GM12865 (cell line): ENCODE measurements at regions not wholly inside any gene's neighbourhood (a gene's known extent, or its start where the extent isn't known, plus 50 kb on each side); places are given as distances from the start of the nearest gene placed in this dataset.

ENCODE experiments used
- DNase-seq: peaks from one replicate; pipeline ENCODE4 v3.0.0; 2010; ENCODE audit warnings: low read depth
- H3K4me3 ChIP-seq: 2 replicates; pipeline ENCODE4 v1.5.1; 2011; ENCODE audit warnings: mild to moderate bottlenecking, low read depth, low read length, control low read depth
- CTCF ChIP-seq: IDR thresholded peaks from 2 replicates; pipeline ENCODE4 v1.5.1; 2011; ENCODE audit warnings: low read length, control low read depth, low read depth, inconsistent platforms; ENCODE audit not compliant: insufficient read depth; ENCODE audit errors: missing control alignments

- no peak overlapping the region for H3K4me3 ChIP-seq
- no peak for DNase-seq
- TF ChIP-seq CTCF: no peak
These were observed 1588.9 kb upstream of the TMEFF2 start for GRCh38 chr2:193783681-193784080.

GRCh38 chr2:193778293-193778692 lies 1583.6 kb upstream of the TMEFF2 start:
- no peak for TF ChIP-seq CTCF
- no peak for DNase-seq
- no peak overlapping the region for H3K4me3 ChIP-seq

- TF ChIP-seq CTCF: no peak
- H3K4me3 ChIP-seq: no peak overlapping the region
These were observed 1582.3 kb upstream of the TMEFF2 start for GRCh38 chr2:193776988-193777387.

GRCh38 chr2:193774166-193774565 lies 1579.4 kb upstream of the TMEFF2 start:
- no peak for TF ChIP-seq CTCF
- DNase-seq: no peak
- no peak overlapping the region for H3K4me3 ChIP-seq

More at GRCh38 chr2:193776988-193777387, 1582.3 kb upstream of the TMEFF2 start:
- no peak for DNase-seq

- no peak for DNase-seq
- no peak for TF ChIP-seq CTCF
- no peak overlapping the region for H3K4me3 ChIP-seq
These were observed 1556.6 kb upstream of the TMEFF2 start for GRCh38 chr2:193751299-193751698.

- TF ChIP-seq CTCF: no peak
- DNase-seq: no peak
- H3K4me3 ChIP-seq: no peak overlapping the region
These were observed 1554.8 kb upstream of the TMEFF2 start for GRCh38 chr2:193749485-193749884.

- no peak for TF ChIP-seq CTCF
- DNase-seq: no peak
- H3K4me3 ChIP-seq: no peak overlapping the region
These were observed 1548.4 kb upstream of the TMEFF2 start for GRCh38 chr2:193743089-193743488.
